ENCODE measurements at regions not wholly inside any gene's neighbourhood (a gene's known extent, or its start where the extent isn't known, plus 50 kb on each side); places are given as distances from the start of the nearest gene placed in this dataset.

GRCh38 chr16:54422569-54422978, 136.0 kb upstream of the IRX3 start:
- Histone ChIP-seq H3K36me3 (ENCODE audit: insufficient read depth) (no peaks in the 10 kb centered on the region), H3K4me3 (ENCODE audit: low read depth, low read length) (no peak overlapping the region), H3K4me1 (ENCODE audit: insufficient read depth) (no peaks in the 10 kb centered on the region), H3K27ac (ENCODE audit: low read depth) (no peak overlapping the region)
- no peak for DNase-seq (ENCODE audit: extremely low spot score)
- 67% methylated on average over 2 of the region's 2 CpGs for WGBS

- Histone ChIP-seq H3K36me3 (ENCODE audit: insufficient read depth) (no peaks in the 10 kb centered on the region), H3K4me1 (ENCODE audit: insufficient read depth) (no peaks in the 10 kb centered on the region), H3K4me3 (ENCODE audit: low read depth, low read length) (no peak overlapping the region), H3K27ac (ENCODE audit: low read depth) (no peak overlapping the region)
- DNase-seq (ENCODE audit: extremely low spot score) = no peak
- WGBS = 53% methylated on average over 3 of the region's 3 CpGs
Measured at GRCh38 chr16:54422159-54422558, 135.6 kb upstream of the IRX3 start.

- Histone ChIP-seq H3K36me3 (ENCODE audit: insufficient read depth) (no peaks in the 10 kb centered on the region), H3K4me1 (ENCODE audit: insufficient read depth) (no peaks in the 10 kb centered on the region), H3K4me3 (ENCODE audit: low read depth, low read length) (no peak overlapping the region), H3K27ac (ENCODE audit: low read depth) (no peak overlapping the region)
- 89% methylated on average over 1 of the region's 1 CpG for WGBS
- DNase-seq (ENCODE audit: extremely low spot score) = no peak
Measured at GRCh38 chr16:54421220-54421619, 134.6 kb upstream of the IRX3 start.

GRCh38 chr16:54418903-54419302, 132.3 kb upstream of the IRX3 start:
- Histone ChIP-seq H3K4me3 (ENCODE audit: low read depth, low read length) (no peak overlapping the region), H3K4me1 (ENCODE audit: insufficient read depth) (no peaks in the 10 kb centered on the region), H3K27ac (ENCODE audit: low read depth) (no peak overlapping the region), H3K36me3 (ENCODE audit: insufficient read depth) (no peaks in the 10 kb centered on the region)
- 75% methylated on average over 3 of the region's 3 CpGs for whole genome bisulfite sequencing
- DNase-seq (ENCODE audit: extremely low spot score) = no peak

- H3K4me3 ChIP-seq (ENCODE audit: low read depth, low read length) = no peak overlapping the region
- no peak overlapping the region for H3K27ac ChIP-seq (ENCODE audit: low read depth)
- no peaks in the 10 kb centered on the region for H3K36me3 ChIP-seq (ENCODE audit: insufficient read depth)
- no peaks in the 10 kb centered on the region for H3K4me1 ChIP-seq (ENCODE audit: insufficient read depth)
- DNase-seq (ENCODE audit: extremely low spot score) = no peak
- 41% methylated on average over 2 of the region's 2 CpGs for WGBS
Measured at GRCh38 chr16:54417384-54417783, 130.8 kb upstream of the IRX3 start.

GRCh38 chr16:54414671-54415070, 128.1 kb upstream of the IRX3 start:
- no peaks in the 10 kb centered on the region for H3K36me3 ChIP-seq (ENCODE audit: insufficient read depth)
- H3K4me3 ChIP-seq (ENCODE audit: low read depth, low read length) = no peak overlapping the region
- no peak overlapping the region for H3K27ac ChIP-seq (ENCODE audit: low read depth)
- DNase-seq (ENCODE audit: extremely low spot score) = no peak
- H3K4me1 ChIP-seq (ENCODE audit: insufficient read depth) = no peaks in the 10 kb centered on the region
- WGBS = 90% methylated on average over 7 of the region's 7 CpGs

GRCh38 chr16:54412777-54413455, 126.3 kb upstream of the IRX3 start:
- H3K36me3 ChIP-seq (ENCODE audit: insufficient read depth) = no peaks in the 10 kb centered on the region
- H3K4me1 ChIP-seq (ENCODE audit: insufficient read depth) = no peaks in the 10 kb centered on the region
- WGBS = 62% methylated on average over 7 of the region's 7 CpGs

GRCh38 chr16:54412037-54412436, 125.5 kb upstream of the IRX3 start:
- H3K36me3 ChIP-seq (ENCODE audit: insufficient read depth) = no peaks in the 10 kb centered on the region
- DNase-seq (ENCODE audit: extremely low spot score) = no peak
- H3K4me1 ChIP-seq (ENCODE audit: insufficient read depth) = no peaks in the 10 kb centered on the region
- H3K4me3 ChIP-seq (ENCODE audit: low read depth, low read length) = no peak overlapping the region
- WGBS = 6% methylated on average over 11 of the region's 11 CpGs
- no peak overlapping the region for H3K27ac ChIP-seq (ENCODE audit: low read depth)

More at GRCh38 chr16:54412777-54413455, 126.3 kb upstream of the IRX3 start:
- H3K4me3 ChIP-seq (ENCODE audit: low read depth, low read length) = no peak overlapping the region
- no peak overlapping the region for H3K27ac ChIP-seq (ENCODE audit: low read depth)
- no peak for DNase-seq (ENCODE audit: extremely low spot score)

- no peaks in the 10 kb centered on the region for H3K4me1 ChIP-seq (ENCODE audit: insufficient read depth)
- no peak overlapping the region for H3K27ac ChIP-seq (ENCODE audit: low read depth)
- H3K36me3 ChIP-seq (ENCODE audit: insufficient read depth) = no peaks in the 10 kb centered on the region
- no peak for DNase-seq (ENCODE audit: extremely low spot score)
- WGBS = 13% methylated on average over 11 of the region's 11 CpGs
- no peak overlapping the region for H3K4me3 ChIP-seq (ENCODE audit: low read depth, low read length)
Measured at GRCh38 chr16:54411544-54411943, 125.0 kb upstream of the IRX3 start.

- Histone ChIP-seq H3K36me3 (ENCODE audit: insufficient read depth) (no peaks in the 10 kb centered on the region), H3K4me1 (ENCODE audit: insufficient read depth) (no peaks in the 10 kb centered on the region), H3K4me3 (ENCODE audit: low read depth, low read length) (no peak overlapping the region), H3K27ac (ENCODE audit: low read depth) (no peak overlapping the region)
- DNase-seq (ENCODE audit: extremely low spot score) = no peak
- WGBS = 72% methylated on average over 8 of the region's 8 CpGs
Measured at GRCh38 chr16:54409982-54410381, 123.4 kb upstream of the IRX3 start.

- no peak overlapping the region for H3K4me3 ChIP-seq (ENCODE audit: low read depth, low read length)
- no peaks in the 10 kb centered on the region for H3K36me3 ChIP-seq (ENCODE audit: insufficient read depth)
- DNase-seq (ENCODE audit: extremely low spot score) = no peak
- no peaks in the 10 kb centered on the region for H3K4me1 ChIP-seq (ENCODE audit: insufficient read depth)
- H3K27ac ChIP-seq (ENCODE audit: low read depth) = no peak overlapping the region
- 38% methylated on average over 3 of the region's 3 CpGs for WGBS
Measured at GRCh38 chr16:54407596-54407995, 121.0 kb upstream of the IRX3 start.

- 92% methylated on average over 5 of the region's 5 CpGs for WGBS
- Histone ChIP-seq H3K36me3 (ENCODE audit: insufficient read depth) (no peaks in the 10 kb centered on the region), H3K4me1 (ENCODE audit: insufficient read depth) (no peaks in the 10 kb centered on the region), H3K4me3 (ENCODE audit: low read depth, low read length) (no peak overlapping the region), H3K27ac (ENCODE audit: low read depth) (no peak overlapping the region)
- no peak for DNase-seq (ENCODE audit: extremely low spot score)
Measured at GRCh38 chr16:54405478-54405877, 118.9 kb upstream of the IRX3 start.

GRCh38 chr16:54403580-54403979, 117.0 kb upstream of the IRX3 start:
- Histone ChIP-seq H3K36me3 (ENCODE audit: insufficient read depth) (no peaks in the 10 kb centered on the region), H3K4me1 (ENCODE audit: insufficient read depth) (no peaks in the 10 kb centered on the region), H3K27ac (ENCODE audit: low read depth) (no peak overlapping the region), H3K4me3 (ENCODE audit: low read depth, low read length) (no peak overlapping the region)
- no peak for DNase-seq (ENCODE audit: extremely low spot score)
- 82% methylated on average over 2 of the region's 2 CpGs for WGBS

- no peaks in the 10 kb centered on the region for H3K36me3 ChIP-seq (ENCODE audit: insufficient read depth)
- WGBS = 88% methylated on average over 5 of the region's 5 CpGs
- H3K4me3 ChIP-seq (ENCODE audit: low read depth, low read length) = no peak overlapping the region
Measured at GRCh38 chr16:54402873-54403272, 116.3 kb upstream of the IRX3 start.

GRCh38 chr16:54402270-54402669, 115.7 kb upstream of the IRX3 start:
- Histone ChIP-seq H3K4me1 (ENCODE audit: insufficient read depth) (no peaks in the 10 kb centered on the region), H3K27ac (ENCODE audit: low read depth) (no peak overlapping the region), H3K4me3 (ENCODE audit: low read depth, low read length) (no peak overlapping the region), H3K36me3 (ENCODE audit: insufficient read depth) (no peaks in the 10 kb centered on the region)
- 53% methylated on average over 4 of the region's 4 CpGs for WGBS
- no peak for DNase-seq (ENCODE audit: extremely low spot score)

More at GRCh38 chr16:54402873-54403272, 116.3 kb upstream of the IRX3 start:
- no peak overlapping the region for H3K27ac ChIP-seq (ENCODE audit: low read depth)
- DNase-seq (ENCODE audit: extremely low spot score) = no peak
- H3K4me1 ChIP-seq (ENCODE audit: insufficient read depth) = no peaks in the 10 kb centered on the region
